Activated naive CD4-positive, alpha-beta T cell (primary cell): ENCODE measurements at regions not wholly inside any gene's neighbourhood (a gene's known extent, or its start where the extent isn't known, plus 50 kb on each side); places are given as distances from the start of the nearest gene placed in this dataset.
"Not testable (repeated sequence)": the region's sequence is repeated elsewhere in the genome, so short reads cannot be mapped to it uniquely, and the experiment has no call there.

Source experiments
- DNase-seq, 4 experiments: peaks; one replicate each; lab custom pipeline; 2025; lab: John Stamatoyannopoulos, UW

GRCh38 chr15:66883284-66883911 is 181.4 kb downstream of the SMAD6 start:
- no peak for DNase-seq

- DNase-seq, result no peak
These were observed 181.2 kb upstream of the SMAD3 start for GRCh38 chr15:66884115-66884622.

- DNase-seq, result no peak
These were observed 180.7 kb upstream of the SMAD3 start for GRCh38 chr15:66884661-66885237.

GRCh38 chr15:66885281-66885915 is 180.0 kb upstream of the SMAD3 start:
- no peak for DNase-seq

GRCh38 chr15:66886241-66886675 is 179.1 kb upstream of the SMAD3 start:
- no peak for DNase-seq

- no peak for DNase-seq
These were observed 178.6 kb upstream of the SMAD3 start for GRCh38 chr15:66886686-66887273.

- DNase-seq, result not testable (repeated sequence)
These were observed 176.1 kb upstream of the SMAD3 start for GRCh38 chr15:66889298-66889697.

- no peak for DNase-seq
These were observed 173.6 kb upstream of the SMAD3 start for GRCh38 chr15:66891776-66892175.

- DNase-seq, result no peak
These were observed 172.1 kb upstream of the SMAD3 start for GRCh38 chr15:66893294-66893693.

- DNase-seq, result no peak
These were observed 171.0 kb upstream of the SMAD3 start for GRCh38 chr15:66894363-66894762.

- DNase-seq, result no peak
These were observed 170.2 kb upstream of the SMAD3 start for GRCh38 chr15:66894986-66895780.

- DNase-seq, result no peak
These were observed 169.5 kb upstream of the SMAD3 start for GRCh38 chr15:66895794-66896453.

GRCh38 chr15:66896611-66897010 is 168.8 kb upstream of the SMAD3 start:
- no peak for DNase-seq

GRCh38 chr15:66897416-66897815 is 168.0 kb upstream of the SMAD3 start:
- DNase-seq, result no peak

- DNase-seq, result no peak
These were observed 167.4 kb upstream of the SMAD3 start for GRCh38 chr15:66897971-66898370.

GRCh38 chr15:66898656-66899386 is 166.6 kb upstream of the SMAD3 start:
- no peak for DNase-seq

- no peak for DNase-seq
These were observed 165.6 kb upstream of the SMAD3 start for GRCh38 chr15:66899555-66900350.

GRCh38 chr15:66900586-66901310 is 164.7 kb upstream of the SMAD3 start:
- DNase-seq, result no peak

- DNase-seq, result no peak
These were observed 163.9 kb upstream of the SMAD3 start for GRCh38 chr15:66901336-66902100.
